CD4-positive, alpha-beta T cell treated with Interleukin-15 for 1 hour (primary cell): ENCODE measurements at regions not wholly inside any gene's neighbourhood (a gene's known extent, or its start where the extent isn't known, plus 50 kb on each side); places are given as distances from the start of the nearest gene placed in this dataset.

ENCODE experiments used
- DNase-seq: peaks from one replicate; pipeline ENCODE4 v3.0.0-alpha.2; 2020

DNA sequence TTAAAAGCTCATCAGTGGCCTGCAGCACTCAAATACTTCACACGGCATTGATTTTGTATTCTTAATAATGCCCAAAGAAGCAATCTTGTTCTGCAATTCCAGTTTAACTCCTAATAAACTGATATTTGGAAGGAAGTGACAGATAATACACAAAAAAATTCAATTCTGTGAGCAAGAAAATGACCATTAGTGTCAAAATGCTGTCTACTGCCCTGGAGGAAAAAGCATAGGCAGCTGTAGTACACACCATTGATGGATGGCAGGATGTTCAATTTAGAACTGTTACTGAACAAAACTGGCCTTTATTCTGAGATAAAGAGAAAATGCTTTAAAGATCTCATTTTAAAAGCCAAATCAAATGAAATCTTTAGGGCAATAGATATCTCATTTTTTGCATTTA is 251.3 kb upstream of the FMN2 start:
- DNase-seq = no peak

DNA sequence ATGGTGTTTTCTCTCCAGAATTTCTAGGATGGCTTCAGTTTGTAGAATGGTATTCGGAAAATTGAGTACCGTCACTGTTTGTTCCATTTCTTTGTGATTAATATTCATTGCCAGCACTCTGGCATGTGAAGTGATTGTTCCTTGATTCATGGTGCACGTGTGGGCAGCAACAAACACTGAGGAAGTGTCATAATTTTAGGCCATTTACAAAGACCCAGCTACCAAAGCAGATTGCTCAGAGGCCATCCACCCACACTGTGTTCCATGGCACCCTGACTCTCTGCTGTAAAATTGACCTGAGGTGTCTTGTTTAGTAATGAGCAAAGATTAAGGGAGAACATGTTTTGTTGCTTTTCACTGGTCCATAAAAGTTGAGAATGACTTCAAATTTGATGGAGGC is 250.9 kb upstream of the FMN2 start:
- no peak for DNase-seq

DNA sequence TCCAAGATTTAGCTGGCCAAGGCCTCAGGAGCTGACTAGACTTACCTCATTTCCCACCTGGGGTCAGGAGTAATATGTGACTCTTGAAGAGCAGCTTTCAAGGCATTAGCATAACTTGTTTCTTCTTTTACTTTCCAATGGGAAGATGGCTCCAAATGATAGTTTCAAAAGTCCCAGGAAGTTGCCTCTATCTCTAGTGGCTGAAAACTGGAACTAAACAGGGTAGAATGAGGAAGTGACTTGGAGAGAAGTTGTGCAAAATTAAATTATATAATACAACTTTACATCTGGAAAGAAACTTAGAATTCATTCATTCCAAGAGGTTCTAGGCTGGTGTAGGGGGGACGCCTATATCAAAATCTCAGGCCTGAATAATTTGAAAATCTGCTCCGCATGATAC is 250.1 kb upstream of the FMN2 start:
- no peak for DNase-seq

DNA sequence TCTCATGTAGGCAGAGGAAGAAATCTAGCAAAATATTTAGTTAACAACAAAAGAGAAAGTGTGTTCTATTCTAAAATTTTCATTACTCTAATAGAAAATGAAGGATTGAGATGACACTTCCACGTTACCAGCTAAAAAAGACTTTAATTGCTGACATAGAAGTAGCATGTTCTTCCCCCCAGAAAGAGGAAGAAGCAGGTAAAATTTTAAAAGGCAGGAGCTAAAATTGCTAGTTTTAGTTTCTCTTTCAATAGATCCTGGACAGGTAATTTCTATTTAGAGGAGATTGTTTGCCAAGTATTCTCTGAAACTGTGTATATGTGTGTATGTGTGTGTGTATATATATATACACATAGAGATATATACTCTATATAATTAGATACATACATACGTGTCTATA is 248.1 kb upstream of the FMN2 start:
- DNase-seq = no peak

DNA sequence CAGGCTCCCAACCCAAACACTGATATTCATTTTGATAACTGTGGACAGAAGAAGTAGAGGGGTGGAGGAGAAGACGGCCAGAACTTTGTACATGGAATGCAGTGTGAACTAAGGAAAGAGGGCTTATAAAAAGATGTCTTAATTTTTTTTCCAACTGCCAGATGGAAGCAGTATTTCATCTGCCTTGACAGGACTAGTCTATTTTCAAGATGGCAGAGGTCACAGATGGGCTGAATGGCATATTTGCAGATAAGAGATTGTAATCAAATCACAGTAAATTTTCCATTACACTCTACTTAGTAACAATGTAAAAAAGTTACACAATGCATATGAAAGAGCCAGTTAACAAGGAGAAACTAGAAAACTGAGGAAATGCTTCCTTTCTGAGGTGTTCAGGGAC is 246.8 kb upstream of the FMN2 start:
- no peak for DNase-seq

DNA sequence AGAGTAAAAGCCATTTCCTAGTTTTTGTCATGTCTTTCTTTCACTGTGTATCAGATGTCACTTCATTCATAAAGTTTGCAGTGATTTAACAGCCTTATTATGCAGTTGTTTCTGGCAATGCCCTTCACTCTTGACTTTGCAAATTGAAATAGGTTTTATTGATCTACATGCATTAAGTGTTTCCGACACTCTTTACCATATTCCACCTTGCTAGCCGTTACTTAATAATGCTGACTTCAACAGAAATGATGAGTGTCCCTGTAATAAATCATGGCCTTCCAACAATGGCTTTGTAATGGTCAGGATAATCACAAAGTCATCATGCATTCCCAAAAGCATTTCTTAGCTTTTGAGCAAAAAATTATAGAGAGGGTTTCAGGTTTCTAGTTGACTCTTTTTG is 236.8 kb upstream of the FMN2 start:
- no peak for DNase-seq

DNA sequence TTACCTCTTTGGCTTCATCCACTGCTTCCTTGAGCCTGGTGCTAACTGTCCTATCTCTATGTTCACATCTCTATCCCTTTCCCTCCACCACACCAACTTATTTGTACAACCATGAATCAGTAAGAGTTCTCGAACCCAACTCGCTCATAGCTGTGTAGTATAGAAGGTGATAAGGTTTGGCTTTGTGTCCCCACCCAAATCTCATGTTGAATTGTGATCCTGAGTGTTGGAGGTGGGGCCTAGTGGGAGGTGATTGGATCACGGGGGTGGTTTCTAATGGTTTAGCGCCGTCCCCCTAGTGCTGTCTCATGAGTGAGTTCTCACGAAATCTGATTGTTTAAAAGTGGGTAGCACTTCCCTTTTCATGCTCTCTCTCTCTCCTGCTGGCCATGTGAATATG is 235.6 kb upstream of the FMN2 start:
- no peak for DNase-seq

DNA sequence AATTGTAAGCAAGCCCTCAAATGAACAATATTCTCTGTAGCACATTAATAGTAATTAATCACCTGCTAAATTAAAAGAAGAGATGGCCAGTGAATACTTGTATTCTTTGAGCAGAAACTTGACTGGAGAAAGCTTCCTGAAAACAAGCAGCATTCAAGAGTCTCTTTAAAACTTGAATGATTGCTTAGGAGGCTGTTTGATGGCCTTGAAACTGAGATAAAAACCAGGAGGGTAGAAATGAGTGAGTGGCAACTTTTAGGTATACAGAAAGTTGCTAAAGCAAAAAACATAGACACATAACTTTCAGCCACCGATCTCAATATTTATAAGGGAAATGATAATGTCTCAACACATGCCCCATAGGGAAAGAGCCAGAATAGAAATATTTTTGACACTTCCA is 234.8 kb upstream of the FMN2 start:
- DNase-seq = no peak

DNA sequence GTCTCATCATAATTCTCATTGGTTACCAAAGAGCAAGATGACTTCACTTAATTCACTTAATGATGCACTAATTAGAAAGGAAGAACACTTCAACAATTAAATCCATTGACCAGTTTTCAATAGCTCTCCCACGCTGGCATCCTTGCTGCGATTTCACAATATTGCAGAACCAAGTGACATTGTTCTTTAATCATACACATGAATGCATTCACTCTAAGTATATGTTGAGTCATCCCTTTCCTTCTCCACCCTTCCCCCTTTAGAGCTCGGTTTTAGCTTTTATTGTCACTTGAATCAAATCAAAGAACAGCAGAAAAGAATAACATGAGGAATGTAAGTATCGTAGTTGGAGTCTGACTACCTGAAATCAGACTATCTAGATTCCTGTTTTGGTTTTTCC is 233.6 kb upstream of the FMN2 start:
- DNase-seq = no peak

DNA sequence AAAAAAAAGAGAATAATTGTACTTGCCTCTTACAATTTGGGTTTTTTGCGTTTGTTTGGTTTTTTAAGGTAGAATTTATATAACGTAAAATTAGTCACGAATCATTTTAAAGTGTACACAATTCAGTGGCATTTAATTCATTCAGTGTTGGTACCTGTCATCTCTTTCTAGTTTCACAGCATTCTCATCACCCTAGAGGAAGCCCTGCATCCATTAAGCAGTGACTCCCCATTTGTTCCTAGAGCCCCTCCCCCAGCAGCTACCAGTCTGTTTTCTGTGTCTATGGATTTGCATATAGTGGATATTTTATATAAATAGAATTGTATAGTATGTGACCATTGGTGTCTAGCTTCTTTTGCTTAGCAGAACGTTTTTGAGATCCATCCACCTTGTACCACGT is 233.2 kb upstream of the FMN2 start:
- DNase-seq = no peak

DNA sequence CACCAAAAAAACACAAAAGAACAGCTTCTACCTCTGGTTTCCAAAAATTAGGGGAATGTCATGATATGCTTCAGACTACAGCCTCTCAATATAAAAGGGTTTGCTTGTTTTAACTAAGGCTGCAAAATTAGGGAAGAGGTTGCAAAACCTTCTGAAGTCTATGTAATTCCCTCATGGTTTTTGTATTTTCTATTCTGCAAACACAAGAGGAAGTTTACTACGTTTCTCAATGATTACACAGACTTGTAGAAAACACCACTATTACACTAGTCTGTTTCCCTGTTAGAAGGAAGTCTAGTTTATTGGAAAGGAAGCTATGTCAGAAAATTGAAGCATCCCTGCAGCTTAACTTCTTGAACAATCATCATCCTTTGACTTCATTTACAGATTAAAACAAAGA is 229.7 kb upstream of the FMN2 start:
- DNase-seq = no peak

DNA sequence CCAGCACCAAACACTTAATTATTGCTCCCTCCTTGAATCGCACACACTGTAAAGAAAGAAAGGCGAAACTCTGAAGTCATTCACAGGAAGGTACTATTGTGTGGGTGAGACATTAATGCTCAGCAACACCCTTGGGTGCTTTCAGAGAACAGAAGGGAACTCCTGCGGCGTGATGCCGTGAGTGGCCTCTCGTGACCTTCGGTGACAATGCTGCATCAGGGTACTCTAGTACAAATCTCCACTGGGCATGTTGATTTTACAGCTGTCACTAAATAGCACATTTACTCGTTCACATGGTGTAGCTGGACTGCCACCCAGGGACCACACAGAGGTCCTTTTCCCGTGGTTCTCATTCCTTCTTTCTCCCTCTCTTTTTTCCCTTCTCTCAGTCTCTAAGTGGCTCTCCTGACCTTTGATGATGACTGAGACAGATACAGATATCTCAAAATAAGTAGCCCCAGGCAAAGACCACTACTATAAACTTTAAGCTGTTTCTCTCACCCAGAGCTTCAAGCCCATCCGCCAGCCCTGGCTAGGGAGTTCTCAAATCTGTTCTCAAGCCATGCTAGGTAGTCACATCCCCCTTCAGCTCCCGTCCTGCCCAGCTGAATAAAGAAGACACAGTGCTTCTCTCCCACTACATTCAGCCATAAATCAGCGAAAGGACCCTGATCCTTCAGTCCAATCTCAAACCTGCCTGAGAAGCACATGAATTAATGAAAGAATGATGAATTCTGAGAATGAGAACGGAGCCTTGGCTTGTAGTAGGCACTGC is 223.4 kb upstream of the FMN2 start:
- no peak for DNase-seq

DNA sequence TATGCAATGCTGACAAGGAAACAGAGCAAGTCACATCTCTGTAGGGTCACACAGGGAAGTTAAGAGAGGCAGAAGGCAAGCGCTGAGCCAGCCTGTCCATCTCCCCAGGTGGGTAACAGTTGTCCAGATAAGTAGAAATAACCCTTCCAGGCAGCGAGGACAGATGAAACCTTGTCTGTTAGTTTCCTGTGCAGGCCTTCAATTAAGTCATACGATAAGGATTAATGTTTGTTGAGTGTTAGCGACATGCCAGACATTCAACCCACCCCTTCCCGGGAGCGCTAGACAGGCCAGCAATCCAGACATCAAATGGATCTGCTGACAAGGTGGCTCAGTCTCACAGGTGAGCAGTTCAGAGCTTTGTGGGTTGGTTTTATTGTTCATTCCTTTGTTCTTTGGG is 221.5 kb upstream of the FMN2 start:
- DNase-seq = no peak

DNA sequence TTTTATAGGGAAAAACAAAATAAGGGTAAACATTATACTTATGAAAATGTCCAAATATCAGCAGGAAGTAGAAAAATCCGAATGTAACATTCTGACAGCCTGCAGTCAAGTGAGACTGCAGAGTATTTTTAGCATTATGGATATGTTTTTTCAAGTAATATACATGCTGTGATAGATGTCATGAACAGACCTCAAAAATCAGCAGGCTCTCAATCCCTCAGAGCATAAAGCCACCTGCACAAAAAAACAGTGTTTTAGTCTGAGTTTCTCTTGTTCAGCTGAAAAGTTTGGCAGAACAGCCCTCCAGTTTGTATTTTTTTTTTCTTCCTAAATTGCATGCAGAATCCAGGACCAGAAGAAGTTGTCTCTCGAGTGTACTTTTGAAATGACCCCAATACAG is 219.1 kb upstream of the FMN2 start:
- no peak for DNase-seq

DNA sequence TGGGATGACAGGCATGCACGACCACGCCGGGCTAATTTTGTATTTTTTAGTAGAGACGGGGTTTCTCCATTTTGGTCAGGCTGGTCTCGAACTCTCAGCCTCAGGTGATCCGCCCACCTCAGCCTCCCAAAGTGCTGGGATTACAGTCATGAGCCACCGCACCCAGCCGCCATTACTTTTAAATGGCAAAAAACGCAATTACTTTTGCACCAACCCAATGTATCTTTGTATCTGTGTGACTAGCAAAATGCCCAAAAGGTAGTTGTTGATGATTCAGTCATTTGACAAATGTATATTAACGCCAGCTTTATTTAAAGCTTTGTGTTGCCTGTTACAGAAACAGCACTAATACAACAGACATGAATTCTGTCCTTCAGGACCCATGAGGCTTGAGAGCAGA is 216.9 kb upstream of the FMN2 start:
- DNase-seq = no peak

DNA sequence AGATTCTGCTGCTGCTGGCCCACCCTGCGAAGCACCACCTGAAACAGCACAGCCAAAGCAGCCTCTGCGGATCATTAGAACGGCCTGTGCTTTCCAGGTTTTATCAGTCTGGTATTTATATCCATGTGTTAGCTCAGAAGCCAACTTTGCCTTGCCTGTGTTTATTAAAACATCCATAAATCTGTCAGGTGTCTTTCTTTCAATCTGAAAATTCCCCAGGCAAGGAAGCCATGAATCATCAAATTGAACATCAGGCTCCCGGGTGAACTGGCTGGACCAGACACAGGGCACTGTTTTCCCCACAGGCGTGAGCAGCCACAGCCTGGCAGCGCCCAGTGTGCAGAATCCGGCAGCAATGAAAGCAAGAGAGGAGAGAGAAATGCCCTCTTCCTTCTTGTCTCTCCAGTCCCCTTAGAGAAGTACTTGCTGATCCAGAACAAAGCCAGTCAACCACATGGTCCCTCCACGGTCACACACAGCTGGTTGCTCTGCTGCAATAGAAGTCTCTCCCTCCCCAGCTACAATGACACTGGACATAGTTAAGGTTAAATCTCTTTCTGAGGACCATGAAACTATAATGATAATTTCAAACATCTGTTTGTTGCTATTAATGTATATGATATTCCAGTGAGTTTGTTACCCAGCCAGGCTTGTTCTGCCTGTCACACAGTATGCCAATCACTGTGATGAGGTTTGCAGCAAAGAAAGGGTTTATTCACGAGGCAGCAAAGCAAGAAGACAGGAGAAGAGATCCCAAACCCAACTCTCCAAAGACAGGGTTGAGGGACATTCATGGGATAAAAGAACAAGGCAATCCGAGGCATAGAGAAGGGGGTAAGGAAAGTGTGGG is 212.1 kb upstream of the FMN2 start:
- DNase-seq = no peak

DNA sequence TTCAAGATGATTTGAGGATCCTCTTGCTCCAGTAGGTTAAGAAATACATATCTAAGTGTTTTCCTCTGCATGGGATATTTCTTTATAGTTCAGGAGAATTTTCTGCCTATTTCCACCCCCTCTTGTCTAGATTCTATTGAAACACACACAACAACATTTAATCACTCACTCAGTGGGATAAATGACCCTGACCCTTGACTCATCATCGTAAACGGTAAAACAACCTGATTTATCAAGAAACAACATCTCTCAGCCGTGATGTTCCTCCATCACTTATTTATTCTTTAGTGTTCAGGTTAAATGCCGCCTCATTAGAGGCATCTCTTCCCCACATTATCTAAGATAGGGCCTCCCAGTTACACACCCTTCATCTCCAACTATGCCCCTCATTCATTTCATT is 208.7 kb upstream of the FMN2 start:
- DNase-seq = no peak

DNA sequence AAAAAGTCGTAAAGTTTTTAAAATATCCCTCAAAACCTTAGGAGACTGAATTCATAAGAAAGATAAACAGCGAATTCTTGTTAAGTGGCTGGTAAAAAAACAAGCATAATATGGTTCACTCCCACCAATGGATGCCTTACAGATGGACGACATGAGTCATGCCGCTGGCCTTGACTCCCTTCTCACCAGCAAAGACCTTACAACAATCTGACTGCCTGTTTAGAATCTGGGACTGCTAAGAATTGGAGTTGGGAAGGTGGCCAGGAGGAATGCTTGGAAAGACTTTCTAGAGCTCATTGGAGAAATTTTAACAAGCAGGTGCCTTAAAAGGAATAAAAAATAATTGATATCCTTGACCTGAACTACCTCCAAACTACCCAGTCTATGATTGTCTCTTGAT is 206.9 kb upstream of the FMN2 start:
- DNase-seq = no peak

DNA sequence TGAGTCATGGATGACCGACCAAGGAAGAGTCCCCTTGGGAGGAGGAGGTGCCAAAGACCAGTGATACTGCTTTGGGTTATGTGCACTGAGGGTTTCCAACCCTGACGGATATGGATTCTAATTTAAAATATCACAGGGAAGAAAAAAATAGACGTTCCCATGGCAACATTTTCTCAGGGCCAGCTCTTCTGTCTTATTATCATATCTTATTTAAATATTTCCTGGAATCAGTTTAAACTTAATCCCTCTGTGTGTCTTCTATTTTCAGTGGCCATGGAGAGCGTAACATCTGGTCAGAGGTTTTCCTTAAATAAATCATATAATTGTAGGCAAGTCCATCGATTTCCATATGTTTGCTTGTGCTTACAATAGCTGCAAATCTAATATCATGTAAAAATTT is 205.4 kb upstream of the FMN2 start:
- DNase-seq = no peak

DNA sequence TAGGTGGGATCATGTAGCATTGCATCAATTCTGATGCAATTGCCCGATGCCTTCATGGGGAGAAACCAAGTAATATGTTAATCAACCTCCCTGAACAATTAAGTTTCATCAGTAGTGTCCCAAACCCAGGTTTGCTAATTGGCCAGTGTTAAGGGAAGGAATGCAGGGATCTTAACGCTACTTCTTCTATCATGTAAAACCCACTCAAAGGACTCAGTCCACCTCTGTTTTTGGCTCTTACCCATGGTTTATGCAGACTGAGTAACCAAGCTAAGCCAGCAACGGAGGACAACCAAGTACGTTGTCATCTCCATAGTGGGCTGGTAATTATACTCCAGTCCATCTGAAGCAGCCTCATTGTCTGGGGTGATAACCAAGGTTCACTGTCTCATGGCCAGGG is 203.0 kb upstream of the FMN2 start:
- DNase-seq = no peak

DNA sequence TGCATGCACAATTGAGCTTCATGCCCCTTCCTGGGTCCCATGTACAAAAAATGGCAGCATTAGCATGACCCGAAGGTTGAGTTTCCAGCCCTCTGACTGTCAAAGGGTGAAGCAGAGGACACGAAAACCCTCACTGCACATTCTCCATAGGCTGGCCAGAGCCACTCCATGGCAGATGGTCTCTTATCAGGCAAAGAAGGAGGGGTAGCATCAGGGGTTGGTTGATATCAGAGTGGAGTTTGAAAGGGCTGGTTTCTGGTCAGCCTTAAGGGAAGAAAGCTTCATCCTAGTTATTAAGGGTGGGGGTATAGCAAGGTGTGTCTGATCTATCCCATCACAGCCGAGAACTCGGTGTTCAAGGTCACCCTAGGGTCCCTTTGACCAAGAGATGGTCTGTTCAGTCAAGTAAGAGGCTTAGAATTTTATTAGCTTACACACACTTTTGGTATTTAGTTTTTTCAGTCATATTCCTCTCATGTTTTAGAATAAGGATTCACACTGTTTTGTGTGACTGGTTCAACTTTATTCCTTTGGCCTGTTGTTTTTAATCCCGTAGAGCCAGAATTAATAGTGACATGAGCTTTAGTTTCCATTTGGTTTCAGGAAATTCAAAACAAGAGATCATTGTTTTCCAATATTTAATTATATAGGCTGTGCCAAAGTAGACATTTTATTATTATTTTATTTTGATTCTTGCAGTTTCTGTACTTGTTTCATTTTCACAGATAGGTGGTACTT is 199.9 kb upstream of the FMN2 start:
- DNase-seq = no peak

DNA sequence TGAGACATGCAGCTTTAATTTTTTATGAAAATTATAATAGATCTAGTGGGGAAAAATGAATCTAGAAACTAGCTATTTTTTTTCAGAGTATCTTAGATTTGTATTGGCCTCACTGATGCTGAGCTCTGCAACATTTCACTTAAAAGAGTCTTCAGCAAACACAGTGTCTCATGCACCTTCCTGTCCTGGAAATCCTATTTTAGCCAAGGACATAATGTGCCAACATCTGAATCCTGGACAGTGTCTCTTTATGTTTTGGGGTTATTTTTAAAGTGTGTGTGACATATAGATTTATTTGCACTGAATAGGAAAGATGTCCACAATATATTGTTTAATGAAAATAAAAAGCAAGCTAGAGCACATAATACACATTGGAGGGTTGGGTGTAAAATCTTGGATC is 199.1 kb upstream of the FMN2 start:
- no peak for DNase-seq

DNA sequence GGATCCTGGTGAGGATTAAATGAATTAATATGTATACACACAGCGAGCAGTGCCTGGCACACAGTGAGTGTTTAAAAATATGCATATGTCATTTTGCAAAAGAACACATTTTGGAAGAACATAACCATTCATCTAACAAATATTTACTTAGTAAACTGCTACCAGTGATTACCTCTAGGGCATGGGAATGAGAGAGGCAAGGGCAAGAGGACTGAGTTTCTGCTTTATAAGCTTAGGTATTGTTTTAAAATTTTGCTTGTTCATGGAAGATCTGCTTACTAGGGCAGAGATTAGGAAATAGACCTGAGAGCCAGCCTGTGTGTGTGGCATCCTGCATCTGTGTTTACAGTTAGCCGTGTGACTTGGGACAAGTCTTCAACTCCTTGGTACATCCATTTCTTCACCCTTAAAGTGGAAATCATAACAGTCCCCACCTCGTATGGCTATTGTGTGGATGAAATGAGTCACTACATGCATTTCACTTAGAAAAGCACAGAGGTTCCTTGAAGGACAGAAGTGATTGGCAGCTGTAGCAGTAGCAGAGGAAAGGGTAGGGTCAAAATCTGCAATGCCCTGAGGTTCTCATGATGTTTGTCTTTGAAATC is 198.5 kb upstream of the FMN2 start:
- no peak for DNase-seq

DNA sequence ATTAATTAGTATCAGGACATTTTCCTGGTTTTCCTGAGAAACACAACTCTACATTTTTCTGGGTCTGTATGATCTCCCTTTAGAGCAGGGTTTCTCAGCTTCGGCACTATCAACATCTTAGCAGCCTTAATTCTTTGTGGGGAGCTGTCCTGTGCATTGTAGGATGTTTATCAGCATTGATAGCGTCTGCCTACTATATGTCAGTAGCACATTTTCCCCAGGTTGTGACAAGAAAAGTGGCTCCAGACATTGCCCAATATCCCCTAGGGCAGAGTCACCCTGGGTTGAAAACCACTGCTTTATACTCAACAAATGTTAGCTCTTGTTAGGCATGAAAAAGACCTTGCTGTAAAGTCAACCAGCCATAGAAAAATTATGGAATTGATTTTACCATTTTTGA is 195.1 kb upstream of the FMN2 start:
- no peak for DNase-seq
